ENCODE measurements at regions not wholly inside any gene's neighbourhood (a gene's known extent, or its start where the extent isn't known, plus 50 kb on each side); places are given as distances from the start of the nearest gene placed in this dataset.

DNA sequence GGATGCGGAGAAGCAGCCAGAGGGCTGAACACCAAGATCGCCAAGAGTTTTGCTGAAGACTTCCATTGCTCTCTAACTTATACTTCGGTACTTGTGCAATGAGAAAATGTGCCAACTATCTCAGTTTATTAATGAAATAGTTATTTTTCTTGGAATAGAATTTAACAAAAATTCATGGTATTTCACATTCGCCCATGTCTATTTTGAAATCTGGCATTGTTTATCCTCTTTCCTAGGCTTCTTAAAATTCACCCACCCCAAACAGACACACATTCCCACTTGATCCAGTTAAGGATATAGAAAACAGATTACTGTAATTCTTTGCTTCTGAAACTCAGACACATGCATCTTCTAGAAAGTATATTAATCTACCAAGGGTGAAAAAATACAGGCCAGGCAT is 56.3 kb upstream of the ADAMTS5 start:
- no peak for DNase-seq (ENCODE audit: low read depth in 2 of 2)

DNA sequence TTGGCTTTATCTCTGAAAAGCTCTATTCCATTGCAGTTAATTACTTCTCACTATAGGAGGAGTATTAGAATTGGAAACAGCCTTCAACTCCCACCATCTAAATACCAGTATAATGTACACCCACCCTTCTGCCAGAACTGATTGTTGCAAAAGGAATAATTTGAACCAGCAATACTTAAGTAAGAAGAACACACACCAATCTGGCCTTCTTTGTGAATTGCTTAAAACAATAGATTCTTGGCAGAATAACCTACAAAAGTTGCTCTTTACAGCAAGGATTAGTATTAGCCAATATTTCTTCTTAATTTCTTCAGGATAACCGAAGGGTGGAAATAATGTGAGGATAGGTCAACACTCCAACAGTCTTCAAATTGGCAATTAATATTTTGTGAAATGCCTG is 54.9 kb upstream of the ADAMTS5 start:
- no peak for DNase-seq (ENCODE audit: low read depth in 2 of 2)

DNA sequence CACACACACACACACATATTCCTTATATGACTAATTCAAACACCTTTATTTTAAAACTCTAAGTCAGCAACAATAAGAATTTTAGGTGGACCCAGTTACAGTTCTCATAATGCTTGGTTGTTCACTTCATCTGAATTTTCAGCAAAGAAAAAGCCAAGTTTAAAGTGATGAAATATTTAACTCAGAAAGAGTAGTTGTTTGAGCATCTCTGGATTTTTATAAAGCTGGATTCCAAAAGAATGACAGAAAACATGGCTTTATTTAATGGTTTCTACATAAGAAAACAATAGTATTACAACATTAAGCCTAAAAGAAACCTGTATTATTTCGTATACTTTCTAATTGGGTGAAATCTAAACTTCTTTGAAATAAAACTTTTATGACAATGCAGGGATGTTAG is 54.2 kb upstream of the ADAMTS5 start:
- no peak for DNase-seq (ENCODE audit: low read depth in 2 of 2)

DNA sequence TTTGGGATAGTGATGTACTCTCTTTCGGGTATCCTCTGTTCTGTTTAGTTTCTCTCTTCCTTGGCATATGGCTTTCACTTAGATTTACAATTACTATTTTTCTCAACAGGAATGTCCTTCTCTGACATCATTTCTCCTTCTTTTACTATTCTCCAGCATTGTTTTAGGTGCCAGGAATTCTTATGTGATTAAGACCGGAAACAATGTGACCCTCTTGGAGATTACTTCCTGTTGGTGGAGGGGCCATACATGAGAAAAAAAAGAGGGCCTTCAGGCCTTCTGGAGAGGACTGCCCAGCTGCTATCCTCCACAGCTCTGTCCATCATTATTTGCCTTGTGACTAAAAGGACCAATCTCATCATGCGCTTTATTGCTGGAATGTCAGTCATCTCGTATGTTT is 50.4 kb upstream of the ADAMTS5 start:
- no peak for DNase-seq (ENCODE audit: low read depth in 2 of 2)

Measured in stimulated activated CD8-positive, alpha-beta memory T cell treated with anti-CD3 and anti-CD28 coated beads, Interleukin-2, amount 100 ng/mL, for 48 hours (primary cell).